NAMALWA (cell line): ENCODE measurements at regions not wholly inside any gene's neighbourhood (a gene's known extent, or its start where the extent isn't known, plus 50 kb on each side); places are given as distances from the start of the nearest gene placed in this dataset.
"Not testable (repeated sequence)": the region's sequence is repeated elsewhere in the genome, so short reads cannot be mapped to it uniquely, and the experiment has no call there.

Source experiments
- DNase-seq: peaks from one replicate; pipeline ENCODE4 v3.0.0-alpha.2; 2015; ENCODE audit warnings: low spot score

DNA sequence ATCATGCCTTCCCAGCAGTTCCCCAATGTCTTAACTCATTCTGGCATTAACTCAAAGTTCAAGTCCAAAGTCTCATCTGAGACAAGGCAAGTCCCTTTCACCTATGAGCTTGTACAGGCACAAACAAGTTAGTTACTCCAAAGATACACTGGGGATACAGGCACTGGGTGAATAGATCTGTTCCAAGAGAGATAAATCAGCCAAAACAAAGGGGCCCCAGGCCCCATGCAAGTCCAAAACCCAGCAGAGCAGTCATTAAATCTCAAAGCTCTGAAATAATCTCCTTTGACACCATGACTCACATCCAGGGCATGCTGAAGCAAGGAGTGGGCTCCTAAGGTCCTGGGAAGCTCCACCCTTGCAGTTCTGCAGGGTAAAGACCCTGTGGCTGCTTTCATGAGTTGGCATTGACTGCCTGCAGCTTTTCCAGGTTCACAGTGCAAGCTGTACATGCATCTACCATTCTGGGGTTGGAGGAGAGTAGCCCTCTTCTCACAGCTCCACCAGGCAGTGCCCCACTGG is 332.2 kb upstream of the KIF2B start:
- no peak for DNase-seq

DNA sequence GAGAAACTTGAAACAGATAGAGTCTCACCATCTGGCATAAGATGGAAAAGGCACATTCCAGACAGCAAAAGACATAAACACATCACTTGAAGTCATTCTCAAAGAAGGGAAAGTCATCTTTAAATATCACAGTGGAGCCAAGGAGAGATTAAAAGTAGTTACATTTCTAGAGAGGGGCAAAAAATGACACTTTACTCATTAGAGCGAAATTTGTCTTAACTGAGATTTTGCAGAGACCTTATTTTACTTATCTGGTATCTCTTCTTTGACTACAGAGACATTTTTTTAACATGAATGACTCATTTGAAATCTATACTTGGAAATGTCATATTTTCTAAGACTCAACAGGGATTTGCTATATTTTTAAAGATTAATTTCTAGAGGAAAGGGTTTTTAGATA is 339.0 kb upstream of the KIF2B start:
- DNase-seq, result no peak

DNA sequence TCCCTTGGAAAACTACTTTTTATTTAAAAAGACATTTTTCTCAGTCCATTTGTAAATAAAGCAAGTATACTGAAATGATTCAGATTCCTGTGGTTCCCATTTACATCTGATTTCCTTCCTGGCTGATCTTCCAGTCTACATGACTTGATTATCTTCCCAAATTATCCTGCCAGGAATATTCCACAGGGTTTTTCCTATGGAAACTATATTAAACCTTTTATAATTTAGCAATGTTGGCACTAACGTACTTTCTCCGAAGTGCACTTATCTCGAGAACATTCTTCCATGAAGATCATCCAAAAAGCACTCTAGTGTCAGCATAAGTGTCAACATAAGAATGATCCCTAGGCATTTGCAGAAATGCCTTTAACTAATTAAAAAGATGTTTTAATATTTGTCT is 347.7 kb upstream of the KIF2B start:
- no peak for DNase-seq

DNA sequence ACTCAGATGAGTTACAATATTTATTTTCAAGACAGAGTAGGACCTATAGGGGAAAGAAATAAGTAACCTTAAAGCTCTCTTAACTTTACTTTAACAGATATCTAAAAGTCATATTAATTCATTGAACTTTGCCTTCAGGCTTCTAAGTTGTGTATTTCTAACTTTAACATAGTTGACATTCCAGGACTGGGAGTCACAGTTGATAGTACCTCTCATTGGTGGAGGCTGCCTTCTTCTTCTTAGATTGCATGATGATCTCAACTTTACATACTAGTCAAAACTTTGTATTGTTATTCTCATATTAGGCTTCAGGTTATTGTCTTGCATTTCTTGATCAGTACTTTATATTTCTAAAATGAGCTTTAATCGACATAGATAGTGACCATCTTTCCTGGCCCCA is 350.1 kb upstream of the KIF2B start:
- DNase-seq, result no peak

DNA sequence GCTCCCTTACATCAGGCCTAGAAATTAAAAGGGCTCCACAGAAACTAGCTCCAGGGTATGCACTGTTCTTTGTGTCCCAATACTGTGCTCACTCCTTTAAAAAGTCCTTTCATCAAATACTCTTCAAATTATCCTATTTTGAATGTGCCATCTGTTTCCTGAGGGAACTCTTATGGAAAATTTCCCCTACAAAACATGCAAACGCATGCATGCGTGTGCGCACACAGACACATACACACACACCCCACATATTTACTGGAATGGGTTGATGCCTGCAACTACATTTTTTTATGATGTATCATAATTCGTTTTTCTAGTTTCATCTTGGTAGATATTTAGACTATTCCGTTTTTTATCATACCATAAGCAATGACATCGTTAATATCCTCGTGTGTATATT is 351.2 kb upstream of the KIF2B start:
- no peak for DNase-seq

DNA sequence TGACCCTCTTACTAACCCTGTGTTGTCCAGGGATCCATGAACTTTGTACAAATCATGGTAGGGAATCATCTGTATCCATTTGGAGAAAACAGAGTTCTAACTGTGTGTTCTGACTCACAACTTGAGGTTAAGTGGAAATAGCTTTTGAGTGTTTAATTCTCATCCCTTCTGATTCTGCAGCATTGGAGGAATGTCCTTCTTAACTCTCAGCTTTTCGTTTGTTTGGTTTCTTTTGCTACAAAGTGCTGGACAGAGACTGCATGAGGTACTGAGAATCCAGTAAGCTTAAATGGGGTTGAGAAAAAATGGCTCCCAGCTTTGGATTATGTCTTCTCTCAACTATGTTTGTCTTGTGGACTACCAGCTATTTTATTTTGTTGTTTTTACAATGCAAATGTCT is 352.1 kb upstream of the KIF2B start:
- no peak for DNase-seq

DNA sequence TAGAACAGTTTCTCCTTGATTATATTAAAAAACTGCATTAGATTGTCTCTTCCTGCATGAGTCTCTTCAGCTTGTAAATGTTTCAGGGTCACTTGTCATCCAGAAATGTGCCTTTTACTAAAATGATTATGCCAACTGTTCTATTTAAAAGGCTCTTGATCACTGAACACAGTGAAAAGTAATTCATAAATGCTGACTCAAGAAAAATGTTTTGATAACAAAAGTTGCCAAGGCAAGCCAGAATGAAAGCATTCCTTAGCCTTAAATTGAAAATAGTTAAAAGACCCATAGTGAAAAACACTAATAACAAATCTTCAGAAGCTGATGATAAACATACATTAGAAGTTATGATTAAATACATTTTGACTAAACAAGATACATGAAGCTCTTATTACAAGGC is 356.0 kb upstream of the KIF2B start:
- no peak for DNase-seq

DNA sequence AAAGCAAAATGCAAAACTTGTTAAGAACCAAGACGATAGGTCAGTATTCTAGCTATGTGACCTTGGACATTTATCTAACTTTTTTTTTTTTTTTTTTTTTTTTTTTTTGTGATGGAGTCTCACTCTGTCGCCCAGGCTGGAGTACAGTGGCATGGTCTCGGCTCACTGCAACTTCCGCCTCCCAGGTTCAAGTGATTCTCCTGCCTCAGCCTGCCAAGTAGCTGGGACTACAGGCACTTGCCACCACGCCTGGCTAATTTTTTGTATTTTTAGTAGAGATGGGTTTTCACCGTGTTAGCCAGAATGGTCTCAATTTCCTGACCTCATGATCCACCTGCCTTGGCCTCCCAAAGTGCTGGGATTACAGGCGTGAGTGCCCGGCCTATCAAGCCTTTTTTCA is 358.3 kb upstream of the KIF2B start:
- DNase-seq, result not testable (repeated sequence)

DNA sequence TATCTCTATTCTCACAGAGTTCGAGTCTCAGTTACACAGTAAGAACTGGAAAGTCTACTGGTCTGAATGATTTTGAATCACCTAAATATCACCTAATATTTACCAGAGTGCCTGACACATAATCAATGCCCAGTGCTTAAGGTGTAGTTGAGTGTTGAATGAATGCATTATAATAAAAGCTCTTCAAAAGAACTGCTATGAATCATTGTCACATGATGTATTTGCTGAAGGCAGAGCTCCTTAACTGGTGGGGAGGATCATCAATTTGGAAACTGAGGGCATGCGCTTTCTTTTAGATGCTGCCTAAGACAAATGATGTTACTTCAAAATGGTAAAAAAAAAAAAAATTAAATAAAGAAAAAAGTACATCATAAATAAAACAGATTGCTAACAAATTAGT is 359.4 kb upstream of the KIF2B start:
- no peak for DNase-seq

DNA sequence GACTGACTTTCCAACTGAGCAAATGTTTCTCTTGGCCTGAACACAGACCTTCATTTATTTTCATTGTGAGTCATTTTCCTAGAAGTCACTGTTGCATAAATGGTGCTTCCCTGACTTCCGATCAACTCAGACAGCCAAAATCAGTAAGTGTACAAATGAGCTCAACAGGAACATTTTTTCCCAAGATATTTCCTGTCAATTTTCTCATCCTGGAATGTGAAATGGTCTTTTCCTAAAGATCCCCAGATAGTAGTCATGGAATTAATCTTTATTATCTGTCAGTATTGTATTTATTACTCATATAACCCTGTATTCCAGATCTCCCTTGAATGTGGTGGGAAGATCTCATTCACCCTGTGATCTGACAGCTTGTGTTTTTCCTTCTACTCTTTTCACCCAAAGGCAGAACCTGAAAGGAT is 360.3 kb upstream of the KIF2B start:
- DNase-seq, result no peak

DNA sequence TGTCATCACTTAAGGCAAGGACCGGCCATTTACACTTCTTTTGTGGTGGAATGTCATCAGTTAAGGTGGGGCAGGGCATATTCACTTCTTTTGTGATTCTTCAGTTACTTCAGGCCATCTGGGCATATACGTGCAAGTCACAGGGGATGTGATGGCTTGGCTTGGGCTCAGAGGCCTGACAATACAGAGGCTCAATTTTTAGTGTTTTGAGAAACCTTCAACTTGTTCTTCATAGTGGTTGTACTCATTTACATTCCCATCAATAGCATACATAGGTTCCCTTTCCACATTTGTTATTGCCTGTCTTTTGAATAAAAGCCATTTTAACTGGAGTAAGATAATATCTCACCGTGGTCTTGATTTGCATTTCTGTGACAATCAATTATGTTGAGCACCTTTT is 366.8 kb upstream of the KIF2B start:
- DNase-seq, result not testable (repeated sequence)

DNA sequence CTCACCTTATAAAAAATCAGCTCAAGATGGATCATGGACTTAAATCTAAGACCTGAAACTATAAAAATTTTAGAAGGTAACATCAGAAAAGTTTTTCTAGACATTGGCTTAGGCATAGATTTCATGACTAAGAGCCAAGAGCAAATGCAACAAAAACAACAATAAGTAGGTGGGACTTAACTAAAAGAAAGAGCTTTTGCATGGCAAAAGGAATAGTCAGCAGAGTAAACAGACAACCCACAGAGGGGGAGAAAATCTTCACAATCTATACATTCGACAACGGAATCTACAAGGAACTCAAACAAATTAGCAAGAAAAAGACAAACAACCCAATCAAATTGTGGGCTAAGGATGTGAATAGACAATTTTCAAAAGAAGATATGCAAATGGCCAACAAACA is 368.4 kb upstream of the KIF2B start:
- no peak for DNase-seq

DNA sequence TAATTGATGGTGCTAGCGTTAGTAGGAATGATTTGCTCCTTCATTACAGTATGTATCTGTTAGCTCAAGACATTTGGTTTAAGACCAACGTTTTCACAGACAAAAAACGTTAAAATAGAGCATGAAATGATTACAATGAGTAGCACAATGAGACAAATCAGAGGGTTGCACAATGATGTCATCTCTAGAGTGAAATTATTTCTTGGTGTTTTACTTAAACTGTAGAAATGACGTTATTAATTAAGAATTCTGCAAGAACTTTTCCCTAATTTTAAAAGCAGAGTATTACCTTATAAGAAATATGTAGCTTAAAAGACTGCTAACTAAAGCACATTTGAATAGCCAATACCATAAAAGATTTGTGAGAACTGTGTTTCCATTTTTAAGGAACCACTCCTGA is 373.4 kb upstream of the KIF2B start:
- DNase-seq, result no peak

DNA sequence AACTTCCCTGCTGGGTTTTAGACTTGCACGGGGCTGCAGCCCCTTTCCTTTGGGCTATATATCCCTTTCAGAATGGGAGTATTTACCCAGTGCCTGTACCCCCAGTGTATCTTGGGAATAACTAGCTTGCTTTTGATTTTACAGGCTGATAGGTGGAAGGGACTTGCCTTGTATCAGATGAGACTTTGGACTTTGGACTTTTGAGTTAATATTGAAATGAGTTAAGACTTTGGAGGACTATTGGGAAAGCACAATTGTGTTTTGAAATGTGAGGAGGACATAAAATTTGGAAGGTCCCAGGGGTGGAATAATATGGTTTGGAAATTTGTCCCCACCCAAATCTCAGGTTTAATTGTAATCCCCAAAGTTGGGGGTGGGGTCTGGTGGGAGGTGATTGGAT is 393.8 kb upstream of the KIF2B start:
- no peak for DNase-seq

DNA sequence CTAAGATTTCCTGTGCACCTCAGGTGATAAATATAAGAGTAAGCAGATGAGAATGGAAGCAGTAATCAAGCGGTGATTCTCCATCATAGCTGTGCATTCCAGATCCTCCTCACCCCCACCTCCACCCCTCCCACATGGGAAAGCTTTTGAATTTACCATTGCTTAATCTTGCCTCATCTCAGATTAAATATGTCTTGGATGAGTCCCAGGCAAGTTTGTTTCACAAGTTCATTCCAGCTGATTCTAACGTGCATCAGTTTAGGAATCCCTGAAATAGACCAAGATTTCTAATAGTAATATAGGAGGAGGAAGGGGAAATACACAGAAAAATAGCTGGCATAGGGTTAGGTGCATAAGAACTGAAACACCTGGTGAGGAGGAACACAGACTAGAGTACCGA is 396.2 kb upstream of the KIF2B start:
- no peak for DNase-seq

DNA sequence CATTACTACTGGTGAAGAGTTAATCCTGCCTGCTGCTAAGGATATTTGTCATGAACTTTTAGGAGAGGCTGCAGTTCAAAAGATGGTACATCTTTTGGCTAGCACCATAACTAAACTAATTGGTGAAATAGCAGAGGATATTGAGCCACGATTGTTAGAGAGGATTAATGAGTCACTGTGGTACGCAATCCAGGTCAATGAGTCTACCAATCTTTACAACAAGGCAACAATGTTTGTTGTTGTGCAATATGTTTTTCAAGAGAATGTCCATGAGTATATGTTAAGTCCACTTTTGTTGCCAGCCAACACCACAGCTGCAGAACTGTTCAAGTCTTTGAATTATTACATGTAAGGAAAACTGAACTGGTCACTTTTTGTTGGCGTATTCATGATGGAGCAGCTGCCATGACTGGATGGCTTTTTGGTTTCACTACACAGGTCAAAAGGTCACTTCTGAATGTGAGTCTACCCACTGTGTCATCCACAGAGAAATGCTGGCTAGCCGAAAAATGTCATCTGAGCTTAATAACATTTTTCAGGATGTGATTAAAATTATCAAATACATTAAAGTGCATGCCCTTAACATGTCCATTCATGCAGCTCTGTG is 402.6 kb upstream of the KIF2B start:
- no peak for DNase-seq

DNA sequence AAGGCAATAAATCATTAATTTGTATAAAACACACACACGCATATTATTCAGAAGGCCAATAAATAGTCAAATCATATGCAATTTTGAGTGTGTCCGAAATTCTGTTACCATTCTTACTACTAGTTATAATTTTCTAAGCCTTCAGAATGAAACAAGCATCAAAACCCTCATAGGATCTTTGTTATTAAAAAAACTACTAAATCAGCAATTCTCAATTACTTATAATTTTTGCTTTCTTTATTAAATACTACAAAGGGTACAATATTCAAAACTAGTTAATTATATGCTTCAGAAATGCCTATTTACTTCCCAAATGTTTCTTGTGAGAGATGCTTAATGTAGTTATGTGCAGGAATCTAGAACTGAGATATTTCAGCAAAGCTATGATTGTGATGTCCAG is 413.1 kb upstream of the KIF2B start:
- DNase-seq, result no peak

DNA sequence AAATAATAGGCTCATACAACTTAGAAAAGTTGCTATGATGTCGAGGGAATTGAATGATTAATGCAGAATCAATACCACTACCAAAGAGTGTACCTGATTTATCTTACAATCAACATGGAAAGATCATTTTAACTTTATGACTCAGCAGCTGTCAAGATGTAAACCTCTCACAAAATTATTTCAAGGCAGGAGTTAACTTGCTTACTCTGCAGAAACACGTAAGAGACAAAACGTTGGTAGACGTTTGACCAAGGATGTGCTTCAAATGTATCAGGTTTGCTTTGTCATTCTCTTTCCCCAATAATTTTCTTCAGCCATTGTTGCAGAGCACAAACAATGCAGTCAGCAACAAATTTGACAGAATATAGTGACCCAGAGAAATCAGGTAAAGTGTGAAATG is 415.8 kb upstream of the KIF2B start:
- DNase-seq, result no peak

DNA sequence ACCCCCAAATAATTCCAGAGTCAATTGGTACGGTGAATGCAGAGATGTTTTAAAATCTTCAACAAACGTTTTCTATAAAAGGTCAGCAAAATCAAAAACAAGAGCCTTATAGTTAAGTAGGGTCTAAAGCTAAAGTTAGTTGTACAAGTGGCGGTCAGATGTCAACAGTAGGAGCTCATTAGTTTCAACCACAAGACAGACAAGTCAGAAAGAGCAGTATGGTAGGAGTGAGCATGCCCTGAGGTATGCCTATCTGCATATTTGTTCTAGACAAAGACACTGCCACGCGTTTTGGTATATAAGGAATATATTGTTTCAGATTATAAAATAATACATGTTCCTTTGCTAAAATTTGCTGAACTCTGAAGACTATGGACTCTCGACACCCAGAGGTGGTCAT is 431.5 kb upstream of the KIF2B start:
- no peak for DNase-seq

DNA sequence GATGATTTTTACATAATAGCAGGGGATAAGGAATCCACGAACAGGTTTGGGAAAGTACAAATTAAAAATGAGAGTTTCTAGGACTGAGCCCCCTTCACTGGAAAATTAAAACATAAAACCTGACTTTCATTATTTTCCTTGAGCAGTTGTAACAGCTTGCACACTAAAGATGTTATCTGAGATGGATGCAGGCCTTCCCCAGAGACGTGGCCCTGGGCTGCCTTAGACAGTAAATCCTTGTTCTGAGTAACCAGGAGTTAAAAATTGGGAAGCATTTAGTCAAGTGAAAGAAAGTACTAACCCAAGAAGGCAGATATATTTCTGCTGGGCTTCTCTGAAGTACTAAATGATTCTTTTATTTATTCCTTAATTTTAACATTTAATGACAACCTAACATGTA is 432.2 kb upstream of the KIF2B start:
- DNase-seq, result no peak

DNA sequence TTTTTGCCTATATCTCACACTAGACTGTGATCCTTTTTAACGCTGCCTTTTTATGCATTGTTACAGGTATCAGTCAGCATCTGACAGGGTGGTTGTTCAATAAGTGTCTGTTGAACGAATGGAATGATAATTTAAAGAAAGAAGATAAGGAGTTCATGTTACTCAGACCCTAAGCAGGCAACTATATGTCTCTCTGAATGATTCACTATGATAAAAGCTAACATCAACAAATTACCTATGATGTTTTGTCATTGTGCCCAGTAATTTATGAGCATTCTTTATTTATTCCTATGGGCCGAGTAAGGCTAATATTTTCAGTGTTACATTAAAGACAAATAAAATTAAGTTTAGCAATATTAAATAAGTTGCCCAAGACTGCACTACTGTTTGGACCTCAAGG is 435.0 kb upstream of the KIF2B start:
- DNase-seq, result no peak

DNA sequence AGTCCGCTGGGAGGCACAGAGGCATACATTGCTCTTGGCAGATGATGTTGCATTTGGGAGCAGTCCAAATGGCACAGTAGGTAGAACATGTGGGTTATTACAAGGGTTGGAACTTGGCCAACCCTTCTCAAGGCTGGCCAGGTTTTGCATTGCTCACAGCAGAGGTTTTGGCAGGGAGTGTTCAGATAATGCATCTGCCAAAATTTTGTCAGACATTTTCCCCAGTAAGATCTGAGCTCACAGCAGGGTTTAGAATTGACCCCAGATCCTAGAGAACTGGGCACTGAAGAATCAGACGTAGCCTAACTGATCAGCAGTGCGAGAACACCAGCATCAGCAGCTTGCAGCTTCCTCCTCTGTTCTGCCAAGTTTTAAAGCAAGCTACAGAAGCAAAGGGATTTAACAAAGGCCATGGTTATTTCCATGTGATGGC is 468.8 kb upstream of the KIF2B start:
- DNase-seq, result no peak

DNA sequence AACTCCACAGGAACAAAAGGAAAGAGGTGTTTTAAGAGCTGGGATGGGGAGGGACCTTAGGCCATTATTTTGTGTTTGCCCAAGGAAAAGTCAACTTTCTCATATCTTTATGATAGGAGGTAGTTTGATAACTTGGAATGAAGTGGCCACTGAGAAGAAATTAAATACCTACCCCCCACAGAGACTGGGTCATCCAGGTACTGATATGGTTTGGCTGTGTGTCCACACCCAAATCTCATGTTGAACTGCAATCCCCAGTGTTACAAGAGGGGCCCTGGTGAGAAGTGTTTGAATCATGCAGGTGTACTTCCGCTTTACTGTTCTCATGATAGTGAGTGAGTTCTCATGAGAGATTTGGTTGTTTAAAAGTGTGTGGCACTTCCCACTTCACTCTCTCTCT is 477.9 kb upstream of the KIF2B start:
- no peak for DNase-seq

DNA sequence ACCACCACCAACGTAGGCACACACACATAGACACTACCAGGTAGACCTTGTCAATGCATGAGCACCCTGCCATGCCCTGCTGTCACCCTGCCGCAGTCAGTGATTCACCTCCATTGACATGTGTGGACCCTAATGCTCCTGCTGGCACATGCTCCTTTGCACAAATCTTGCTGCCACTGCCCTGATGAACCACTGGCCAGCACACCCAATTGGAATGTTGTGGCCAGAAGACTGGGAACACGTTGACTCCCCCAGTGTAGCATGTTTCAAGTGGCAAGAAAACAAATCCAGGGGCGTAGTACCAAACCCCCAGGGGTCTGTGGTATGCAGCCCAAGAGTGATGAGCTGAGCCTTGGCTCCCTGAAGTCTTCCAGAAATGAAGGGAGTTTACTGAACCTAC is 486.4 kb upstream of the KIF2B start:
- DNase-seq, result no peak

DNA sequence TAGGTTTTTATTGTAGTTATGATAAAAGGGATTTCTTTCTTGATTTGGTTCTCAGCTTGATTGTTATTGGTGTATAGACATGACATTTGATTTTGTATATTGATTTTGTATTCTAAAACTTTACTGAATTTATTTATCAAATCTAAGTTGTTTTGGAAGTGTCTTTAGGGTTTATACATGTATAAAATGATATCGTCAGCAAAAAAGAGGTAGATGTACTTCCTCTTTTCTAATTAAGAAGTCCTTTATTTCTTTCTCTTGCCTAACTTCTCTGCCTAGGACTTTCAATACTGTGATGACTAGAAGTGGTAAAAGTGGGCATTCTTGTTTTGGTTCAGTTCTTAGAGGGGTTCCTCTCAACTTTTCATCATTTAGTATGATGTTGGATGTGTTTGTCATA is 487.3 kb upstream of the KIF2B start:
- no peak for DNase-seq
